ENCODE measurements at regions not wholly inside any gene's neighbourhood (a gene's known extent, or its start where the extent isn't known, plus 50 kb on each side); places are given as distances from the start of the nearest gene placed in this dataset.

DNA sequence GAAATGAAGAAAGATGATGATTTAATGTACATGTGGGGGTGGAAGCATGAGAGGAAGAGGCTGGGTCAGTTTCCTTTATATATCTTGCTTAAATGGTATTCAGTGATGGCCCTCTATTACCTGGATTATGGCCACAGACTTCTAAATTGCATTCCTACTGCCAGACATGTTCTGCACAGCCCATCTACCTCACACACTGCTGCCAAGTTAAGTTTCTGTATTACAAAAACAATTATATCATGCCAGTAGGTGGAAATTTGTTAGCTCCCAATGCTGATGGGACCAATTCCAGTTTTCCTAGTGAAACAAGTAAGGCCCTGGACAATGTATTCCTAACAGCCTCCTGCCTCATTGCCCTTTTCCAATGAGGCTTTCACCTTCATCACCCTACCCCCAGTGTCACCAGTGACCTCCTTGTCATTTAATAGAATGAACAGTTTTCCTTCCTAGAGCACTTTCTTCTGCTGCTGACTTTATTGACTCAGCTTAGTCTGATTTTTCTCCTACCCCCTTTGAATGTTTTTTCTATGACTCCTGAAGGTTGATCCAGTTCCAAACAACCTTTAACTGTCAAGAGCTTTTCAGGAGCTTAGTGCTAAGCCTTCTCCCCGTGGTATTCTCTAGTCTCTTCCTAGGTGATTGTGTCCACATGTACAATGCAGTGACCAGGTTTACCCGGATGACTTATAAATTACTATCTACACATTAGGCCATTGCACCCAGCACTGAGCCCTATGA lies 316.6 kb upstream of the ANKRD30A start:
- no peaks in the 10 kb centered on the region for H3K27me3 ChIP-seq (replicated peaks; ENCODE audit: insufficient read depth, low read depth, low read length, poor library complexity)
- intact Hi-C loops (cut with micrococcal nuclease; ENCODE audit: unreplicated experiment) = no loop called here
- DNase-seq (ENCODE audit: low spot score) = no peak
- no TSS peak for BruUV-seq (replicated peaks)
- H3K36me3 ChIP-seq (ENCODE audit: insufficient read depth, low read length, poor library complexity, severe bottlenecking) = no peaks in the 10 kb centered on the region
- no peak overlapping the region for H3K4me3 ChIP-seq (ENCODE audit: low read depth, low read length, poor library complexity, severe bottlenecking)
- no peaks in the 10 kb centered on the region for H3K4me1 ChIP-seq (ENCODE audit: insufficient read depth, low read length, poor library complexity, severe bottlenecking)
- POLR2A ChIA-PET (ENCODE audit: low non-redundant PET) = no interaction called here
- H3K27ac ChIP-seq (ENCODE audit: low read depth, low read length, poor library complexity, severe bottlenecking) = no peak overlapping the region
- CTCF ChIA-PET = no interaction called here
- no peaks in the 10 kb centered on the region for H3K9me3 ChIP-seq (ENCODE audit: low read depth, low read length, poor library complexity, severe bottlenecking)
- TF ChIP-seq, protein P1, sequence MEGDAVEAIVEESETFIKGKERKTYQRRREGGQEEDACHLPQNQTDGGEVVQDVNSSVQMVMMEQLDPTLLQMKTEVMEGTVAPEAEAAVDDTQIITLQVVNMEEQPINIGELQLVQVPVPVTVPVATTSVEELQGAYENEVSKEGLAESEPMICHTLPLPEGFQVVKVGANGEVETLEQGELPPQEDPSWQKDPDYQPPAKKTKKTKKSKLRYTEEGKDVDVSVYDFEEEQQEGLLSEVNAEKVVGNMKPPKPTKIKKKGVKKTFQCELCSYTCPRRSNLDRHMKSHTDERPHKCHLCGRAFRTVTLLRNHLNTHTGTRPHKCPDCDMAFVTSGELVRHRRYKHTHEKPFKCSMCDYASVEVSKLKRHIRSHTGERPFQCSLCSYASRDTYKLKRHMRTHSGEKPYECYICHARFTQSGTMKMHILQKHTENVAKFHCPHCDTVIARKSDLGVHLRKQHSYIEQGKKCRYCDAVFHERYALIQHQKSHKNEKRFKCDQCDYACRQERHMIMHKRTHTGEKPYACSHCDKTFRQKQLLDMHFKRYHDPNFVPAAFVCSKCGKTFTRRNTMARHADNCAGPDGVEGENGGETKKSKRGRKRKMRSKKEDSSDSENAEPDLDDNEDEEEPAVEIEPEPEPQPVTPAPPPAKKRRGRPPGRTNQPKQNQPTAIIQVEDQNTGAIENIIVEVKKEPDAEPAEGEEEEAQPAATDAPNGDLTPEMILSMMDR (conservative IDR thresholded peaks at IDR 0.05; ENCODE audit: low read depth, low read length) = no peak
- TF ChIP-seq EZH2 (IDR thresholded peaks at IDR 0.05; ENCODE audit: borderline replicate concordance, low read depth, low read length, poor library complexity, severe bottlenecking) = no peak

DNA sequence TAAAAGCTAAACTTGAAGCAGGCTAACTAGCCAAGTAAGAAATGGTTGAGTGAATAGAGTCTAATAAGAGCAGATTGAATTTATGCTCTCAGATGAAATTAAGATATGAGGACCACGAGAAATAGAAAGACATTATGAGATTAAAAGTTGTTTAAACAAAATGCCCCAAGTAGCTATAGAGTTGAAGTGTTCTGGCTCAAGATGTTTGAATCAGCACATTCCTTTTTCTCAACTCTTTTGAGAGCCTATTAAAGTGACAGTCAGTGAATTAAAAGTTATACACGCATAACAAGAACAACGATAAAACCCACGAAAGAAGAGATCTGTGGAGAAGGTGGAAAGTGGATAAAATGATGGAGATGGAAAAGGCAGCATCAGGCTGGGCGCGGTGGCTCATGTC lies 322.2 kb upstream of the ANKRD30A start:
- POLR2A ChIA-PET (ENCODE audit: low non-redundant PET) = no interaction called here
- H3K4me3 ChIP-seq (ENCODE audit: low read depth, low read length, poor library complexity, severe bottlenecking) = no peak overlapping the region
- no peaks in the 10 kb centered on the region for H3K27me3 ChIP-seq (replicated peaks; ENCODE audit: insufficient read depth, low read depth, low read length, poor library complexity)
- no peak for DNase-seq (ENCODE audit: low spot score)
- H3K27ac ChIP-seq (ENCODE audit: low read depth, low read length, poor library complexity, severe bottlenecking) = no peak overlapping the region
- no peaks in the 10 kb centered on the region for H3K9me3 ChIP-seq (ENCODE audit: low read depth, low read length, poor library complexity, severe bottlenecking)
- peaks cover 7% of the 10 kb centered on the region for H3K4me1 ChIP-seq (ENCODE audit: insufficient read depth, low read length, poor library complexity, severe bottlenecking)
- CTCF ChIA-PET = no interaction called here
- H3K36me3 ChIP-seq (ENCODE audit: insufficient read depth, low read length, poor library complexity, severe bottlenecking) = no peaks in the 10 kb centered on the region
- no peak for TF ChIP-seq EZH2 (IDR thresholded peaks at IDR 0.05; ENCODE audit: borderline replicate concordance, low read depth, low read length, poor library complexity, severe bottlenecking)
- TF ChIP-seq, protein P1 (conservative IDR thresholded peaks at IDR 0.05; ENCODE audit: low read depth, low read length) = no peak
- intact Hi-C loops (cut with micrococcal nuclease; ENCODE audit: unreplicated experiment) = no loop called here
- no TSS peak for BruUV-seq (replicated peaks)

DNA sequence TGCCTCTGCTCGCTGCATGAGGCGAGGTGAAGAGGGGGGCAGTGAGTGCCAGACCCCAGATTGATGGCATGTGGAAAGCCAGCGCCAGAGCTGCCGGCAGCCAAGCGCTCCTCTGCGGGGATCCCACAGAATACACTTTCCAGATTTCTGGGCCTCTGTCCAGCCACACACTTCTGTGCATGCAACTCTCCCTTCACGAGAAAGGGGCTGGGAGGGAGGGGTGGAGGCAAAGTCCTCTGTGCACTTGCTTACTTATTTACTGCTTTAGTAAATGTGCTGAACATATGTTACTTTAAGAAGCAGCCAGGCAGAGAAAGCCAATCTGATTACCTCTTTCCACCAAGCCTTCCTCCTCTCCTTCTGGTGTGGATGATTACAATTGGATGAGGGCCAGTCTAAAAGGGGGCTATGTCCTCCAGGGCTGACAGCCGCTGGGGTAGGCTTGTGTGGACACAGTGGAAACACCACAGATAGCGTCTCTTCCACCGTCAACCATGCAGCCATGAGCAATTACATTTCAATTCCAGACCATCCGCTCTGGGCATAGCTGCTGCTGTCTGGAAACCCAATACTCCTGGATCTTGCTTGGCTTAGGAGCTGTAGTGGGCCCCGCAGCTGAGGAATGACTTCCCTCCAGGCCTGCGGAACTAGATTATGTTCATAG lies 322.8 kb upstream of the ANKRD30A start:
- TF ChIP-seq, protein P1 (conservative IDR thresholded peaks at IDR 0.05; ENCODE audit: low read depth, low read length) = no peak
- no peak for TF ChIP-seq EZH2 (IDR thresholded peaks at IDR 0.05; ENCODE audit: borderline replicate concordance, low read depth, low read length, poor library complexity, severe bottlenecking)
- ChIA-PET POLR2A (ENCODE audit: low non-redundant PET) (no interaction called here), CTCF (no interaction called here)
- BruUV-seq (replicated peaks) = no TSS peak
- no peaks in the 10 kb centered on the region for H3K9me3 ChIP-seq (ENCODE audit: low read depth, low read length, poor library complexity, severe bottlenecking)
- DNase-seq (ENCODE audit: low spot score) = peak; percentile 43
- intact Hi-C loops (cut with micrococcal nuclease; ENCODE audit: unreplicated experiment) = no loop called here
- H3K4me1 ChIP-seq (ENCODE audit: insufficient read depth, low read length, poor library complexity, severe bottlenecking) = peaks cover 7% of the 10 kb centered on the region
- H3K4me3 ChIP-seq (ENCODE audit: low read depth, low read length, poor library complexity, severe bottlenecking) = no peak overlapping the region
- peak overlapping the region; percentile 10 for H3K27ac ChIP-seq (ENCODE audit: low read depth, low read length, poor library complexity, severe bottlenecking)
- no peaks in the 10 kb centered on the region for H3K36me3 ChIP-seq (ENCODE audit: insufficient read depth, low read length, poor library complexity, severe bottlenecking)
- no peaks in the 10 kb centered on the region for H3K27me3 ChIP-seq (replicated peaks; ENCODE audit: insufficient read depth, low read depth, low read length, poor library complexity)

All from A673 (cell line).